Panc1 (cell line): ENCODE measurements at regions not wholly inside any gene's neighbourhood (a gene's known extent, or its start where the extent isn't known, plus 50 kb on each side); places are given as distances from the start of the nearest gene placed in this dataset.

Experiments
- ATAC-seq: fragments of 200-7000 bp; cut with Tn5 transposase; 2 replicates; pipeline ENCODE4 v1.9.1; 2020; ENCODE audit warnings: mild to moderate bottlenecking, moderate library complexity
- BruUV-seq: library from RNA; stranded (reverse); fragments of 400-500 nt; replicated peaks from 2 replicates; lab custom pipeline; 2021; lab: Mats Ljungman, UMichigan
- CTCF ChIA-PET: fragments of 300-600 bp; sonication (Branson Sonifier 250); formaldehyde crosslinking; loops from one replicate; lab custom pipeline; 2022; ENCODE audit warnings: antibody characterized with exemption; lab: Charles Lee
- POLR2A ChIA-PET: fragments of 300-600 bp; sonication (Branson Sonifier 250); formaldehyde crosslinking; loops from one replicate; lab custom pipeline; 2022; ENCODE audit warnings: antibody characterized with exemption; lab: Charles Lee
- DNase-seq: peaks from one replicate; pipeline ENCODE4 v3.0.0-alpha.2; 2010; ENCODE audit warnings: low read depth, low spot score
- H3K27ac ChIP-seq: 2 replicates; pipeline ENCODE4 v1.5.1; 2011; ENCODE audit warnings: mild to moderate bottlenecking, low read length, inconsistent platforms
- H3K27me3 ChIP-seq: fragments of 200-500 bp; sonication (Bioruptor generic); 2 replicates; pipeline ENCODE4 v1.6.0; 2014; ENCODE audit warnings: low read length, inconsistent platforms; ENCODE audit not compliant: control insufficient read depth, insufficient read depth
- H3K36me3 ChIP-seq: fragments of 200-500 bp; sonication (Bioruptor generic); 2 replicates; pipeline ENCODE4 v1.5.1; 2014; ENCODE audit warnings: inconsistent platforms, mild to moderate bottlenecking, low read length, moderate library complexity; ENCODE audit not compliant: control insufficient read depth, insufficient read depth
- H3K4me1 ChIP-seq: 2 replicates; pipeline ENCODE4 v1.5.1; 2011; ENCODE audit warnings: inconsistent platforms, mild to moderate bottlenecking, low read length, moderate library complexity; ENCODE audit not compliant: control insufficient read depth, insufficient read depth
- H3K4me3 ChIP-seq, 2 experiments: 2 replicates each; pipeline ENCODE4 v1.5.1; 2011 to 2012; ENCODE audit warnings: low read depth in 2 of 2, low read length in 2 of 2, mild to moderate bottlenecking in 2 of 2, inconsistent platforms in 1 of 2, moderate library complexity in 1 of 2
- H3K9me3 ChIP-seq: fragments of 200-500 bp; sonication (Bioruptor generic); 2 replicates; pipeline ENCODE4 v1.5.1; 2014; ENCODE audit warnings: low read depth, mild to moderate bottlenecking, inconsistent platforms, low read length, moderate library complexity; ENCODE audit not compliant: control insufficient read depth, insufficient read depth
- CTCF ChIP-seq: fragments of 450-650 bp; IDR thresholded peaks from 2 replicates; pipeline ENCODE4 v1.5.1; 2017; ENCODE audit warnings: mild to moderate bottlenecking
- POLR2AphosphoS5 ChIP-seq: IDR thresholded peaks from 2 replicates; pipeline ENCODE4 v1.6.1; 2012; ENCODE audit warnings: mild to moderate bottlenecking, low read depth, low read length, moderate library complexity
- REST ChIP-seq, 2 experiments: IDR thresholded peaks; 2 replicates each; pipeline ENCODE4 v1.6.1; 2011 to 2012; ENCODE audit warnings: low read depth in 2 of 2, control low read depth in 1 of 2, low read length in 1 of 2, mild to moderate bottlenecking in 1 of 2, moderate library complexity in 1 of 2; ENCODE audit not compliant: insufficient read depth in 1 of 2
- SIN3A ChIP-seq: IDR thresholded peaks from 2 replicates; pipeline ENCODE4 v1.6.1; 2012; ENCODE audit warnings: low read depth, mild to moderate bottlenecking, low read length, moderate library complexity, borderline replicate concordance; ENCODE audit not compliant: insufficient read depth
- TCF7L2 ChIP-seq: IDR thresholded peaks from 2 replicates; pipeline ENCODE4 v1.6.1; 2011; ENCODE audit warnings: mild to moderate bottlenecking, low read depth, low read length, inconsistent platforms
- in situ Hi-C: cut with HindIII; loops from 2 replicates; pipeline ENCODE4 v1.10.0; 2016; ENCODE audit warnings: low sequenced_read_pairs, low pct_unique_long_range_greater_than_20kb
- intact Hi-C: fragments of 100-400 bp; cut with micrococcal nuclease; formaldehyde crosslinking; loops from one replicate; pipeline ENCODE4 v1.10.0; 2022; ENCODE audit not compliant: unreplicated experiment

GRCh38 chr10:3439183-3439582 is 266.6 kb upstream of the PITRM1 start:
- H3K27me3 ChIP-seq = no peaks in the 10 kb centered on the region
- no peak for ATAC-seq
- no TSS peak for BruUV-seq
- intact Hi-C loops = no loop called here
- CTCF ChIA-PET = interaction anchor here (0.6 kb wide), 1 partner anchor 212 kb away, joined by 3 read pairs; no protein-coding TSS in a partner anchor
- in situ Hi-C loops = no loop called here
- H3K4me1 ChIP-seq = no peaks in the 10 kb centered on the region
- no peak overlapping the region for H3K27ac ChIP-seq
- POLR2A ChIA-PET = no interaction called here
- H3K36me3 ChIP-seq = no peaks in the 10 kb centered on the region; the same call in 1 of the 2 replicates
- H3K9me3 ChIP-seq = 0 out of 2 replicates have a peak, but pooled peaks cover 3% of the 10 kb centered on the region
- no peak overlapping the region for H3K4me3 ChIP-seq
- no peak for DNase-seq
- no peak for TF ChIP-seq TCF7L2
- no peak for TF ChIP-seq REST (IDR thresholded peaks at IDR 0.05; ENCODE audit: insufficient read depth in 1 of 2, low read depth in 2 of 2, low read length in 1 of 2)
- TF ChIP-seq SIN3A = no peak
- no peak for TF ChIP-seq CTCF
- no peak for TF ChIP-seq POLR2AphosphoS5

GRCh38 chr10:3438606-3439005 is 266.0 kb upstream of the PITRM1 start:
- Histone ChIP-seq H3K27me3 (no peaks in the 10 kb centered on the region), H3K27ac (no peak overlapping the region), H3K4me3 (no peak overlapping the region), H3K36me3 (no peaks in the 10 kb centered on the region; the same call in 1 of the 2 replicates), H3K4me1 (no peaks in the 10 kb centered on the region), H3K9me3 (0 out of 2 replicates have a peak, but pooled peaks cover 3% of the 10 kb centered on the region)
- ATAC-seq (no peak), DNase-seq (no peak)
- intact Hi-C loops = no loop called here
- POLR2A ChIA-PET = no interaction called here
- BruUV-seq = no TSS peak
- TF ChIP-seq POLR2AphosphoS5 (no peak), CTCF (no peak), SIN3A (no peak), REST (IDR thresholded peaks at IDR 0.05; ENCODE audit: insufficient read depth in 1 of 2, low read depth in 2 of 2, low read length in 1 of 2) (no peak), TCF7L2 (no peak)
- in situ Hi-C loops = no loop called here
- CTCF ChIA-PET = no interaction called here
